Lower leg skin (tissue), 4 donors: ENCODE measurements at regions not wholly inside any gene's neighbourhood (a gene's known extent, or its start where the extent isn't known, plus 50 kb on each side); places are given as distances from the start of the nearest gene placed in this dataset.

Source experiments
- DNase-seq, 2 donors: peaks; one replicate each; pipeline ENCODE4 v3.0.0-alpha.2; 2019; ENCODE audit warnings: low spot score in 2 of 2
- H3K4me3 ChIP-seq: fragments of 200-600 bp; sonication (generic); 2 replicates; pipeline ENCODE4 v1.5.1; 2017; ENCODE audit warnings: mild to moderate bottlenecking, low read depth; ENCODE audit not compliant: poor library complexity, severe bottlenecking
- CTCF ChIP-seq, 3 donors: fragments of 450-650 bp; IDR thresholded peaks; one replicate each; pipeline ENCODE4 v1.5.1; 2016; ENCODE audit warnings: antibody characterized with exemption in 3 of 3, mild to moderate bottlenecking in 3 of 3, moderate library complexity in 2 of 3
- POLR2A ChIP-seq, 2 donors: fragments of 450-650 bp; IDR thresholded peaks; one replicate each; pipeline ENCODE4 v1.6.1; 2016 to 2017; ENCODE audit warnings: antibody characterized with exemption in 2 of 2, mild to moderate bottlenecking in 1 of 2, moderate library complexity in 1 of 2
- WGBS, 2 donors: methylation state at CpG; one replicate each; pipeline ENCODE4 v1.1.5; 2018; 5-methylcytosine and 5-hydroxymethylcytosine counted together
- intact Hi-C: fragments of 100-400 bp; cut with DNase I; formaldehyde crosslinking; loops from one replicate; pipeline ENCODE4 v1.15.0; 2023; ENCODE audit warnings: low total_unique reads

GRCh38 chr13:64099994-64100393, 2684.3 kb upstream of the PCDH20 start:
- no peak overlapping the region for H3K4me3 ChIP-seq
- no peak for TF ChIP-seq CTCF (IDR thresholded peaks at IDR 0.05)
- TF ChIP-seq POLR2A (IDR thresholded peaks at IDR 0.05), result no peak
- intact Hi-C loops, result no loop called here
- 69 to 70% methylated on average over 2 of the region's 2 CpGs for WGBS, 2 donors
- DNase-seq, result no peak

- intact Hi-C loops, result no loop called here
- no peak for DNase-seq
- 83 to 92% methylated on average over 3 of the region's 3 CpGs for WGBS, 2 donors
- no peak overlapping the region for H3K4me3 ChIP-seq
- TF ChIP-seq POLR2A (IDR thresholded peaks at IDR 0.05) (no peak), CTCF (IDR thresholded peaks at IDR 0.05) (no peak)
These were observed 2674.7 kb upstream of the PCDH20 start for GRCh38 chr13:64090311-64090710.

GRCh38 chr13:64088491-64088890, 2672.8 kb upstream of the PCDH20 start:
- DNase-seq, result no peak
- no peak overlapping the region for H3K4me3 ChIP-seq
- 90 to 92% methylated on average over 2 of the region's 2 CpGs for WGBS, 2 donors
- intact Hi-C loops, result no loop called here
- no peak for TF ChIP-seq CTCF (IDR thresholded peaks at IDR 0.05)
- TF ChIP-seq POLR2A (IDR thresholded peaks at IDR 0.05), result no peak

GRCh38 chr13:64087624-64088023, 2672.0 kb upstream of the PCDH20 start:
- intact Hi-C loops, result no loop called here
- TF ChIP-seq CTCF (IDR thresholded peaks at IDR 0.05) (no peak), POLR2A (IDR thresholded peaks at IDR 0.05) (no peak)
- 51 to 52% methylated on average over 1 of the region's 1 CpG for WGBS, 2 donors
- H3K4me3 ChIP-seq, result no peak overlapping the region
- no peak for DNase-seq

- no peak overlapping the region for H3K4me3 ChIP-seq
- 74 to 77% methylated on average over 1 of the region's 1 CpG for WGBS, 2 donors
- TF ChIP-seq CTCF (IDR thresholded peaks at IDR 0.05) (no peak), POLR2A (IDR thresholded peaks at IDR 0.05) (no peak)
- intact Hi-C loops, result no loop called here
- no peak for DNase-seq
These were observed 2668.2 kb upstream of the PCDH20 start for GRCh38 chr13:64083811-64084210.

GRCh38 chr13:64083396-64083795, 2667.7 kb upstream of the PCDH20 start:
- no peak for DNase-seq
- TF ChIP-seq CTCF (IDR thresholded peaks at IDR 0.05) (no peak), POLR2A (IDR thresholded peaks at IDR 0.05) (no peak)
- no peak overlapping the region for H3K4me3 ChIP-seq
- intact Hi-C loops, result no loop called here
- WGBS, 2 donors, result 86 to 89% methylated on average over 1 of the region's 1 CpG
